Left lobe of liver (tissue), 2 donors: ENCODE measurements at regions not wholly inside any gene's neighbourhood (a gene's known extent, or its start where the extent isn't known, plus 50 kb on each side); places are given as distances from the start of the nearest gene placed in this dataset.
A peak's percentile ranks its signal among the peaks of the same experiment; 100 is the strongest.
"Not testable (repeated sequence)": the region's sequence is repeated elsewhere in the genome, so short reads cannot be mapped to it uniquely, and the experiment has no call there.

ENCODE experiments used
- ATAC-seq: fragments of 200-7000 bp; cut with Tn5 transposase; one replicate; pipeline ENCODE4 v1.9.1; 2020; ENCODE audit warnings: mild to moderate bottlenecking, moderate library complexity
- DNase-seq: peaks from one replicate; pipeline ENCODE4 v3.0.0-alpha.2; 2020; ENCODE audit warnings: low spot score
- donor health status: DM: no; HTN: no; CAD: no; lungs with moderate emphysema.
- donor health status: DM: no; HTN: yes; CAD: no.

GRCh38 chrX:35221391-35221790 lies 278.8 kb downstream of the FAM47B start:
- not testable (repeated sequence) for DNase-seq, ATAC-seq

- DNase-seq, result no peak
- no peak for ATAC-seq
These were observed 301.6 kb downstream of the FAM47B start for GRCh38 chrX:35244088-35244741.

GRCh38 chrX:35244796-35245508 lies 302.4 kb downstream of the FAM47B start:
- ATAC-seq (no peak), DNase-seq (no peak)

GRCh38 chrX:35251226-35251625 lies 308.6 kb downstream of the FAM47B start:
- no peak for ATAC-seq
- no peak for DNase-seq

- no peak for ATAC-seq
- DNase-seq, result no peak
These were observed 333.5 kb downstream of the FAM47B start for GRCh38 chrX:35276115-35276514.

DNA sequence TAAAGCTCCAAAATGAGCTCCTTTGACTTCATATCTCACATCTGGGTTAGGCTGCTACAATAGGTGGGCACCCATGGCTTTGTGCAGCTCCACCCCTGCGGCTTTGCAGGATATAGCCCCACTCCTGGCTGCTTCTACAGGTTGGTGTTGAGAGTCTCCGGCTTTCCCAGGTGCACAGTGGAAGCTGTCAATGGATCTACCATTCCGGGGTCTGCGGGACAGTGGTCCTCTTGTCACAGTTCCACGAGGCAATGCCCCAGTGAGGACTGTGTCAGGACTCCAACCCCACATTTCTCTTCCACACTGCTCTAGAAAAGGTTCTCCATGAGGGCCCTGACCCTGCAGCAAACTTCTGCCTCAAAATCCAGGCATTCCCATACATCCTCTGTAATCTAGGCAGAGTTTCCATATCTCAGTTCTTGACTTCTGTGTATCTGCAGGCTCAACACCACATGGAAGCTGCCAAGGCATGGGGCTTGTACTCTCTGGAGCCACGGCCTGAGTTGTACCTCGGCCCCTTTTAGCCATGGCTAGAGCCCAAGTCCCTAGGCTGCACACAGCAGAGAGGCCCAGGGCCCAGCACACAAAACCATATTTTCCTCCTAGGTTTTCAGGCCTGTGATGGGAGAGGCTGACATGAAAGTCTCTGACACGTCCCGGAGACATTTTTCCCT lies 342.8 kb downstream of the FAM47B start:
- no peak for ATAC-seq
- no peak for DNase-seq

DNA sequence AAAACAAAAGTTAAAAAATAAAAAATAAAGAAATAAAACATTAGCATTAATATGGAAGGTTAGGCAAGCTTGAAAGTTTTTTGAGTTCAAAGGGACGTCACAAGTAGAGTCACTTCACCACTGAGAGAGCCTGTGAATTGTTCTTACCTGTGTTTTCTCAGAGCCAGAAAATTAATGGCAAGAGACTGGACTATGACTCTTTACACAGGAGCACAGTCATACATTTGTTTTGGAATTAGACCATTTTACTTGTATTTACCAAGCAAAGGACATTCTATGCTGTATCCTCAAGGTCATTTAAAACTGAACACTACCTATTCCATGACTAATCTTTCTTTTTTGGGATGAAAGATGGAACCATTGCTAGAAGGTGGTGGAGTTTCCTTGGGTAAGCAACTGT lies 346.1 kb downstream of the FAM47B start:
- ATAC-seq (peak; percentile 83), DNase-seq (no peak)

GRCh38 chrX:35289952-35290351 lies 347.4 kb downstream of the FAM47B start:
- ATAC-seq (peak; percentile 48), DNase-seq (no peak)

DNA sequence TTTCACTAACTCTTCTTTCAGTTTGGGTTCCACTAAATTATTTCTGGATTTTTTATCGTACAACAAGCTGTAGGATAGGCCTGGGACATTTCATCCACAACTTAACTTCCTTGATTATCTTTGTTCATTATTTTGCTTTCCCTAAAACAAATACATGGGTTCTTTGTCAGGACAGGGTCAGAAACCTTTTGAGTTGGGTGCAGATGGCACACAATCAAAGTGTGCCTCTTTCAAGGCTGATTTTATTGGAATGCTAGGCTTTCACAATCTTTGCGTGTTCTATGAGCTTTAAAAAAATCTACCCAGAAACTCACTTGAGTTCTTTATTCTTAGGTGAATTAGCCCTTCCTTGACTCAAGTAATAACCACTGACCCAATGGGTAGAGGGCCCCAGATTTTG lies 348.4 kb downstream of the FAM47B start:
- DNase-seq (peak; percentile 49), ATAC-seq (peak; percentile 61)

DNA sequence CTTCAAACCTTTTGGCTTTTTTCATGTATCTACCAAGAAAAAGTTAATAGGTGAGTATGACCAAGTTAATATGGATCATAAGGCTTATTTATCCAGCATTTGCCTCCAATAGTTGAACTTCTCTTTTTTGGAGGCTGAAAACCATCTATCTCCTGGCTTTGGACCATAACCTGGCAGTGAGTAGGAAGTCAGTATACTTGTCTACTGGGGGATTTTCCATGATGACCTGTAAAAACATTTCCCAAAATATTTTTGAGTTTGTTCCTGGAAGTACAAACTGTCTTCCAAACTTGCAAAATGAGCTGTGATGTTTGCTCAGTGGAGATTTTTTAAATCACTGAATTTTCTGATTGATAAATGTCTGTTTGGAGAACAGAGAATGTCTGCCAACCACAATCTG lies 349.9 kb downstream of the FAM47B start:
- ATAC-seq (peak; percentile 31), DNase-seq (no peak)

- not testable (repeated sequence) for ATAC-seq, DNase-seq
These were observed 362.4 kb downstream of the FAM47B start for GRCh38 chrX:35305037-35305436.

- no peak for ATAC-seq
- no peak for DNase-seq
These were observed 397.2 kb downstream of the FAM47B start for GRCh38 chrX:35339796-35340195.

DNA sequence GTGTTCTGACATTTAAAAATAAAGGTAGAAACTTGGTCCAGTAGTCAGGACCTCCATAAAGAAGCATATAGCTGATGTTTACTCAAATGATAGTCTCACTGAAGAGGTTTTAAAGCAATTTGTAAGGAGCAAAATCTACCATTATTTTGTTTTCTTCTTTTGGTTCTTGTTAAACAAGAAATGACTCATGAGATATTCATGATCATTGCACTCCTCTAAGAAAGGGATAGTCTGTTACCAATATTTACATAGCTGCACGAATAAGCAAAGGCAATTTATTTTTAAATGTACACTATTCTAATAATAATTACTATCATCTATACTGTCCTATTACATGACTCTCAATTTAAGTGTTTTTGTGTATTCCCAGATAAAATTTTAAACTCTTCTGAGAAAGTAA lies 397.9 kb downstream of the FAM47B start:
- DNase-seq (no peak), ATAC-seq (no peak)

DNA sequence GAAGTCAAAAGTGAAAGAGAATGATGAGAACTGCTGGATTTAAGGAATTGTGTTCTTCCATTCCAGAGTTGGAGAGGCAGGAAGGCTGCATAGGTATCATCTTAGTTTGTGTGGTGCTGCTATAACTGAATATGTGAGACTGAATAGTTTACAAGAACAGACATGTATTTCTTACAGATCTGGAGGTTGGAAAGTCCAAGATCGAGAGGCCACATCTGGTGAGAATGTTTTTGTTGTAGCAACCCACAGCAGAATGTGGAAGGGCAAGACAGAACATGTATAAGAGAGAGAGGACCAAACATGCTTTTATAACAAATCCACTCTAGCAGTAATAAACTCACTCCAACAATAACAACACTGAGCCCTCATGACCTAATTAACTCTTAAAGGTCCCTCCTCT lies 408.6 kb downstream of the FAM47B start:
- DNase-seq (no peak), ATAC-seq (no peak)

GRCh38 chrX:35351795-35352483 lies 409.3 kb downstream of the FAM47B start:
- peak; percentile 46 for DNase-seq
- ATAC-seq, result peak; percentile 84

DNA sequence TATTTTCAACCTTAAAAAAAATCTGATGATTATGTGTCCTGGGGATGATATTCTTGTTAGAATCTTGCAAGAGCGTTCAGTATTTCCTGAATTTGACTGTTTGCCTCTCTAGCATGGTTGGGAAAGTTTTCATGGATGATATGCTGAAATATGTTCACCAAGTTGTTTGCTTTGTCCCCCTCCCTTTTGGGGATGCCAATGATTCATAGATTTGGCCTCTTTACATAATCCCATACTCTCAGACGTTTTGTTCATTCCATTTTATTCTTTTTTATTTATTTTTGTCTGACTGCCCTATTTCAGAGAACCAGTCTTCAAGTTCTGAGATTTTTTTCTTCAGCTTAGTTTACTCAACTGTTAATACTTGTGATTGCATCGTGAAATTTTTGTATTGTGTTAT lies 415.1 kb downstream of the FAM47B start:
- DNase-seq, result no peak

DNA sequence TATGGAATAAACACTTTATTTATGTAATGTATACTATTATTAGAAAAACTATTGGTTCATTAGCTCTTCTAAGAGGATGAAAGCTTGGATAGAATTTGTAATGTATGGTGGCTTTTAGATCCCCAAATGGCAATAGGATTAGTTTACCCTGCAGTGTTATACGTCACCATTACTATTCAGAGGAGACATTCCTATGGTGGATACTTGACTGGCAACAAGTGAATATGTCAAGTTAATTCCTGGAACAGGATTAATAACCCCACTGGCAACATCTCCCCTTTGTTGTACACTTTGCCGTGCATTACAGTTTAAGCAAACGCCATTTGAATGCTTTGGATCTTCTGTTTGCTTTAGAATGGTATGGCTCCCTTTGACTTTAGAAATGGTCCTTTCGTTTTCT lies 420.3 kb downstream of the FAM47B start:
- ATAC-seq (no peak), DNase-seq (no peak)

More for the DNA sequence above, 415.1 kb downstream of the FAM47B start:
- ATAC-seq, result no peak

GRCh38 chrX:35374116-35374515 lies 424.0 kb upstream of the MAGEB16 start:
- no peak for ATAC-seq
- DNase-seq, result no peak

- ATAC-seq, result peak; percentile 81
These were observed 417.1 kb upstream of the MAGEB16 start for GRCh38 chrX:35380808-35381700.

DNA sequence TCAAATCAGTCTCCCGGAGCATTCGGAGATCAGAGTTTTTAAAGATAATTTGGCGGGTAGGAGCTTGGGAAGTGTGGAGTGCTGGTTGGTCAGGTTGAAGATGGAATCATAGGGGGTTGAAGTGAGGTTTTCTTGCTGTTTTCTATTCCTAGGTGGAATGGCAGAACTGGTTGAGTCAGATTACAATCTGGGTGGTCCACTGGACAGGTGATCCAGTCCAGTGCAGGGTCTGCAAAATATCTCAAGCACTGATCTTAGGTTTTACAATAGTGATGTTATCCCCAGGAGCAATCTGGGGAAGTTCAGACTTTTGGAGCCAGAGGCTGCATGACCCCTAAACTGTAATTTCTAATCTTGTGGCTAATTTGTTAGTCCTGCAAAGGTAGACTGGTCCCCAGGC lies 416.4 kb upstream of the MAGEB16 start:
- ATAC-seq, result not testable (repeated sequence)

More at GRCh38 chrX:35380808-35381700, 417.1 kb upstream of the MAGEB16 start:
- DNase-seq, result no peak

More for the DNA sequence above, 416.4 kb upstream of the MAGEB16 start:
- not testable (repeated sequence) for DNase-seq
